ENCODE measurements at regions not wholly inside any gene's neighbourhood (a gene's known extent, or its start where the extent isn't known, plus 50 kb on each side); places are given as distances from the start of the nearest gene placed in this dataset.
"Not testable (repeated sequence)": the region's sequence is repeated elsewhere in the genome, so short reads cannot be mapped to it uniquely, and the experiment has no call there.

DNA sequence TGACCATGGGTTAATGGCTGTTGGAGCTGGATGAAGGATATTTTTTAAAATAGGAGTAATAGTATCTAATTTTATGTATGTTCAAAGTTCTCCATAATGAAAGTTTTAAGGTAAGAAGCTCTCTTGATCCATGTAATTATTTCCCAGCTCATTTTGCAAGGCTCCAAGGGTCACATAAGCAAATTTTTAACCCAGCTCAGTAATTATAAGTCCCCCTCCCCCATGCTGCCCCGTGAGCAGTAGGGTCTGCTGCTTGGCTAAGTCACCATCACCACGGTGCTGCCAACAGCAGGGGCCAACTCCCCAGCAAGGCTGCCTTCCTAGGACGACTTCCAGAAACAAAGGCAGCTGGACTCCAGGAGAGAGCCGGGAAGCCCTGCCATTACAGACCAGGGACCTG lies 340.0 kb downstream of the FBXW7 start:
- DNase-seq (ENCODE audit: low read depth, low spot score), result no peak

DNA sequence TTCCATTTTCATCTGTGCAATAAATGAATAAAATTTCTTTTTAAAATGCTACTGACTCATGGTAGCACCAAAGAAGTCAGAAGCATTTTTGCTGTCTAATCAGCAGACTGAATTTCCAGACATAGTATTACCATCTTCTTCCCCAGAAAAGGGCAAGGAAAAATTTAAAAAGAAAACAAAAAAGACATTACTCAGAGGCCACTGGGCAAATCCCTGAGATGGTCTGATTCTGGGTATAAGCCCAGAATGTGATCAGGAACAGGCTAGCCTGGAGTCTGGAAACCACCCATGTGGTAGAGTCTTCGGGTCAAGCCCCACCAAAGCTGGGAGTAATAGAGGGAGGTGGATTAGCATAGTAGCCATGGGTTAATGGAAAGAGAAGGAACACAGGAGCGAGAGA lies 342.8 kb downstream of the FBXW7 start:
- DNase-seq (ENCODE audit: low read depth, low spot score), result no peak

DNA sequence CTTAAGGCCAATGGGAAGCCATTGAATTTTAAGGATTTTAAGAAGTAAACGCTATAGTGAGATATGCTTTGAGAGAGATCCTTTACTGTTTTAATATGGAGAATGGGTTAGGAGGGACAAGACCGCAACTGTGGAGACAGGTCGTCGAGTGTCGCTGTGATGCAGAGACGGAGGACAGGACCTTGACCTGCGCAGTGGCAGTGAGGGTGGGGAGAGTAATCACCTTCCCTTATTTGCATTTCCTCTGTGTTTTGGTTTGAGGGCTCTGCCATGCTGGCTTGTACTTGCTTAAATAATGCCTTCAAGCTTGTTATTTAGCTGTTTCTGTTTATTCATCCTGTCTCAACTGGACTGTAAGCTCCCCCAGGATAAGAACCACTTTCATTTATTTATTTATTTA lies 345.0 kb downstream of the FBXW7 start:
- no peak for DNase-seq (ENCODE audit: low read depth, low spot score)

DNA sequence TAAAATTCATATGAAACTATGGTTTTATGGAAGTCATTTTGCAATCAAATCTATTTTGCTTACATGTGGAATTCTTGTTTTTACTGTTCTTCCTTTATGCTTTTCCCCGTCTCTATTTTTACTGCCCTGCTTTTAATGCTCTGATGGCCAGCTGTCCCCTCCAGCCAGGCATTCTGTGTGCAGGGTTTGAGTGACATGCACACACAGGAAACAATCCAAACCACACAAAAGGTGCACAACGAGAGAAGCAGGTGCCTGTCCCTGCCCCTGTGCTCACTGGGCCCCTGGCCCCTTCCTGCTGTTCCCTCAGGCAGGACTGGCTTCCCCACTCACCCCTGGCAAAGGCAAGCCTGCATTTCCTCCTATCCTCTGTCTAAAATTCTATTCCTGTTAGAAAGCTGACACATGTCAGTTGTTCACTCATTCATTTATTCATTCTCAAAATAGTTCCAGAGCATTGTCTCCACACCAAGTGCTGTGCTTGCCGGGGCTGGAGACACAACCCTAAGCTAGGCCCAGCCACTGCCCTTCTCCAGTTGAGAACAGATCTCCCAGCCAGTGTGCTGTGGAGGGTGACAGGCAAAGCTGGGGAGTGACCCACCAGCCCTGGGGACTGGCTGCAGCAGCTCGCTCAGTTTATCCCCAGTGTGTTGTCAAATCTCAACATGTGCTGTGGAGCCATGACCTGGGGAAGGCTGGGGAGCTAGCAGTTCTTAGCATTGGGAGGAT lies 346.3 kb downstream of the FBXW7 start:
- DNase-seq (ENCODE audit: low read depth, low spot score), result no peak

DNA sequence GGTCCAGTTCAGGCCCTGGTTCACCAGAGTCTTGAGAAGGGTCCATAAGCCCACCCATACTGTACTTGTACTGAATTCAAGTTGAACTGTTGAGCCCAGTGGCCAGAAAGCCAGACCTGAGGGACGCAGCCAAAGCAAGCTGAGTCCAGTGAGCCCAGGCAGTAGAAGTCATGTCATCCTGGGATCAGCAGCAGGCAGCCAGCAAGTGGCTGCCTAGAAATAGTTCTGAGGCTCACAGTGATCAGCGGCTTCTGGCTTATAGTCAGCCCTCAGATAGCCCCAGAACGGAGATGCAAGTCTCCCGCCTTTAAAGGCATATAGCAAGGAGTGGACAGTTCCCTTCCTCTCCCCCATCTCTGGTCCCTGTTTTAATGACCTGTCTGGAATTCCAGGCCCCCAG lies 347.1 kb downstream of the FBXW7 start:
- no peak for DNase-seq (ENCODE audit: low read depth, low spot score)

DNA sequence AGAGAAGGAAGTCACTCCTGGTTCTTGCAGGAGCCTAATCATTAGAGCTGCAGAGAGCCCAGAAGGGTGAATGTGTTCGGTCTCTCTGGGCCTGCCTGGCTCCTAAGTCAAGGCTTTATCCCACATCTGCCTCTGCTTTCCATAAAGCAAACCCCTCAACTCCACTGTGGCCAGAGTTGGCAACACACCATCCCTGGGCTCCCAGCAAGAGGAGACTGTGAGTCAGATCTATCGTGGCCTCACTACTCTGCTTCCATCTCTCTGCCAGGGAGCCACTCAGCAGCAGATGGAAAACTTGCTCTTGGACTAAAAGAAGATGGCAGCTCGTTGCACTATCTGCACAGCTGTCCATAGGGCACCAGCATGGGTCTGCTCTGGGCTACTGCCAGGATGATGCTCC lies 348.2 kb downstream of the FBXW7 start:
- no peak for DNase-seq (ENCODE audit: low read depth, low spot score)

DNA sequence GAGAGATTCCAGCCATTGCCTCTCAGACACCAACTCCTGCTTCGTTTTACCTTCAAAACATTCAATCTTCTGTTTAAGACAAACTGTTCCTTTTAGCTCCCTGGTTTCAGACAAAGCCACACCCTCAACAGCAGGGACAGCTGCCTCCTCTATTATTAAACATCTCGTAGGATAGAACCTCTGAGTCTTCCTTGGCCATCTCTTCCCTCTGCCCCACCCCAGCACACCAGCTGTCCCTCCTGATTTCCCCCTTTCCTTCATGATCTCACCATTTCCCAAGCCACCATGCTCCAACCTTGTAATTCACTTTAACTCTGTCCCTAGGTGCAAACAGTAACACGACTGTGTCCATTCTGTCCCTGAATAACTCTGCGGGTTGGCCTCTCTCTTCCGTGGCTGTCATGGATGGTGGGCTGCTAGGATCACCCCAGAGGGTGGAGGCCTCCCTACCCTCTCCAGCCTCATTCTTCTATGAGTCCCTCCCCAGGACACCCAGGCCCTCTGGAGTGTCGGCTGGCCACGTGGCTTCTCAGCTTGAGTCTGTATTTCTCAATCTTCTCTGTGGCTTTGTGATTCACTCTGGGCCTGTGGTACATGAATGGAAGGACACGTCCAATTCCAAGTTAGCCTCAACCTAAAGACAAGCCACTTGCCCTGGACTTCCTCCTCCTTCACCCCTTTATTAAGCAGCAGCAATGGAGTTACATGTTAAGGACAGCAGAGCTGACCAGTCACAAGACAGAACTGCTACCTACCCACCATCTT lies 349.9 kb downstream of the FBXW7 start:
- no peak for DNase-seq (ENCODE audit: low read depth, low spot score)

DNA sequence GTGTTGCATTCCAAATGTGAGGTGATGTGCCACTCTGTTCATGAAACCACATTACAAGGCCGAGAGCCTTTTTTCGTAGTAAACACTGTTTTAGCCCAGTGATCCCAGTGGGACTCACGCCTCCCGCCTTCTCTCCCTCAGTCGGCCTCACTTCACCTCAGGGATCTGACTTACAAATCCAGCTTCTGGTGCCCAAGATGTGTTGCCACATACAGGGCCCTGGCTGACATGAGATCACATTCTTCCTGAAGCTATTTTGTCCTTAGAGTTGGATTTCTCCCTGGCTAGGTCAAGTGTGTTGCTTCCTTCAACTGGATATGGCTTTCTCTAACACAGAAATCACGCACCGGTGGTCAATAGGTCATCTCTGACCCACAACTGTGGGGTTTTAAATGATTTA lies 354.7 kb downstream of the FBXW7 start:
- no peak for DNase-seq (ENCODE audit: low read depth, low spot score)

DNA sequence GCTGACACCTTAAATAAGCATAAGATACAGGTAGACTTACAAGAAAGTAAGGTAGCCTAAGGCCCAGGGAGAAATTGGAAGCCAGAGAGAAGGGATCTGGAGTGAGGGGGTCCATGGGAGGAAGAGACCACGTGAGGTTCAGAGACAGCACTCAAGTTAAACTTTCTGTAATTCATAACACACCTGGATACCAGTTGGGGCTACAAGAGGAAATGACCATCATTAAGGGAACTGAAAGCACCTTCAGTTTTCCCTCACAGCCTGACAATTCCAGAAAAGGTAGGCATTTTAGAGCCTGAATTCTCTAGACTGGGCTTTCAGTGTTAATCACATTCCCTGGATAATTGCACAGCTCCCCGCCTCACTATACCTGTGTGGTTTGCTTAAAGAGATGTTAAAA lies 355.5 kb downstream of the FBXW7 start:
- no peak for DNase-seq (ENCODE audit: low read depth, low spot score)

DNA sequence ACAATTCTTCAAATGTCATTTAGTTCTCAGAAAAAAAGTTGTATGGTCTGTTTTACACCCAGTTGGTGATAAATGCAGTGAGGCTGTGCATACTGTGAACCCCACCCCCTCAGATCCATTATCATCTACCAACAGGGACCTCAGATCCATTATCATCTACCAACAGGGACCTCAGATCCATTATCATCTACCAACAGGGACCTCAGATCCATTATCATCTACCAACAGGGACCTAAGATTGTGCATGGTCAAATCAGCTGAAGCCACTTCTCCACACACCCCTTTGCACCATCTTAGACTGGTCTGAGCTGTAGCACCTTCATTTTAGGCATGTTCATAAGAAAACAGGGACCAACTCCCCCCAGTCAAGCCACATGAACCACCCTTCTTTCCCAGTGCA lies 358.4 kb downstream of the FBXW7 start:
- DNase-seq (ENCODE audit: low read depth, low spot score), result not testable (repeated sequence)

DNA sequence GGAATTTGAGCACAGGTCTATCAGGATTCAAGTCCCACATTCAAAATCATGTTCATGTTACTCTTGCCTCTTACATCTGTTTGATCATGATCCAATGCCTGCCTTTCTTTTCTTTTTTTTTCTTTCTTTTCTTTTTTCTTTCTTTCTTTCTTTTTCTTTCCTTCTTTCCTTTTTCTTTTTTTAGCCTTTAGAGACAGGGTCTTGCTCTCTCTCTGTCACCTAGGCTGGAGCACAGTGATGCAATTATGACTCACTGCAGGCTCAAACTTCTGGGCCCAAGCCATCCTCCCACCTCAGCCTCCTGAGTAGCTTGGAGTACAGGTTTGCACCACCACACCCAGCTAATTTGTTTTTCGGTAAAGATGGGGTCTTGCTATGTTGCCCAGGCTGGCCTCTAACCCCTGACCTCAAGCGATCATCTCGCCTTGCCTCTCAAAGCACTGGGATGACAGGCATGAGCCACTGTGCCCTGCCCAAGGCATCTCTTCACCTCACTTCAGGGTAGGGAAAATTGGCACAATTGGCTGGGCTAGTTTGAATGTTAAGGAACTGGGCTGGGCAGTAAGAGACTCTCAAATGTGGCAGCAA lies 359.2 kb downstream of the FBXW7 start:
- no peak for DNase-seq (ENCODE audit: low read depth, low spot score)

DNA sequence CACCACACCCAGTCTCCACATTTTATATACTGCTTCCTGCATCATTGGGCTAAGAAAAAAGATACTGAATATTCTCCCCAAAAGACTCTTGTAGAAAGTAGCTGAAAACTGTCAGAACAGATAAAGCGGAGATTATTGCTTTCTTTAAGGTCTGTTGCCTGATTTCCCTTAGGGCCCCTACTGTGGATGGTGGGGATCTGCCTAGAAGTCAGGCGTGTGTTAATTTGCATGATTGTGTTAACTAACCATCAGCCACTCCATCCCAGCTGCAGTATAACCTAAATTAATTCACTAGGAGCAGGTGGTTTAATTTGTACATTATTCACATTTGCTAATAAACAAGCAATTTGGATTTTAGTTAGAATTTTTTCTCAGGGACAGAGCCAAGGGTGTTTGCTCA lies 360.3 kb downstream of the FBXW7 start:
- DNase-seq (ENCODE audit: low read depth, low spot score), result no peak

DNA sequence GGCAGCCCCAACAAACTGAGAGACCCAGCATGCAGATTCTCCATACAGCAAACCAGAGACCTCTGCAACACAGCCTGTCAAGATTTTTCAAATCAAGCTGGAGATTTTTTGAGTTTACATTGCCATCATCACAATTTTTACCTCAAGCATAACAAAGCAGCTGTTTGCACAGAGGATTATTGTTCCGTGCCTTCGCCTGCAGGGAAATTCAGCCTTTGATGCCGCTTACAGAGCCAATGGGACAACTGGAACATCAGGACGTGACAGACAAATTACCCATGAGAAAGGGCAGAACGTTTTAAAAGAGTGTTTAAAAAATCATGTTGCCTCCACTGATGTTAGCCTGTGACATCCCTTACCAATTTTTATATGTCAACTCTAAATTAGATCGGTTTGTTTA lies 363.7 kb downstream of the FBXW7 start:
- DNase-seq (ENCODE audit: low read depth, low spot score), result no peak

DNA sequence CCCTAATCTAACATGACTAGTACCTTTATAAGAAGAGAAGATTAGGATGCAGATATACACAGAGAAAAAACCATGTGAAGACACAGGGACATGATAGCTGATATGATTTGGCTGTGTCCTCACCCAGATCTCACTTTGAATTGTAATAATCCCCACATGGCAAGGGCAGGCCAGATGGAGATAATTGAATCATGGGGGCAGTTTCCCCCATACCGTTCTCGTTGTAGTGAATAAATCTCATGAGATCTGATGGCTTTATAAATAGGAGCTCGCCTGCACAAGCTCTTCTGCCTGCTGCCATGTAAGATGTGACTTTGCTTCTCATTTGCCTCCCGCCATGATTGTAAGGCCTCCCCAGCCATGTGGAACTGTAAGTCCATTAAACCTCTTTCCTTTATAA lies 364.3 kb downstream of the FBXW7 start:
- DNase-seq (ENCODE audit: low read depth, low spot score), result no peak

DNA sequence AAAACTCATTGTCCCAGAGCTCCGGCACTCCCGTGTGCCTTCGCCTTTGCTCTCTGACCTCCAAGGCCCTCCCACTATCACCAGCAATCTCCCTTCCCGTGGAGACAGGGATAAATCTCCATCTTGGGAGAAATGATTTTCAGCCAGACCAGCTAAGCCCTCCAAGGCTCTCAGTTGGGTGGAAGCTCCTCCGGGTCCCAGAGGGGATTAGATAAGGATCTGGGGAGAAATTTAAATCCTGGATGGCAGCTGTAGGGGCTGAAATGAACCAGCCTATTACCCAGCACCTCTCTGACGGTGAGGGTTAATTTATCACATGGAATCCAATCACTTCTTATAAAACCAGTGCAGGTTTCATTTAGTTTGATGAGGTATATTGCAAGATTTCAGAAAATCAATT lies 366.2 kb downstream of the FBXW7 start:
- DNase-seq (ENCODE audit: low read depth, low spot score), result no peak

DNA sequence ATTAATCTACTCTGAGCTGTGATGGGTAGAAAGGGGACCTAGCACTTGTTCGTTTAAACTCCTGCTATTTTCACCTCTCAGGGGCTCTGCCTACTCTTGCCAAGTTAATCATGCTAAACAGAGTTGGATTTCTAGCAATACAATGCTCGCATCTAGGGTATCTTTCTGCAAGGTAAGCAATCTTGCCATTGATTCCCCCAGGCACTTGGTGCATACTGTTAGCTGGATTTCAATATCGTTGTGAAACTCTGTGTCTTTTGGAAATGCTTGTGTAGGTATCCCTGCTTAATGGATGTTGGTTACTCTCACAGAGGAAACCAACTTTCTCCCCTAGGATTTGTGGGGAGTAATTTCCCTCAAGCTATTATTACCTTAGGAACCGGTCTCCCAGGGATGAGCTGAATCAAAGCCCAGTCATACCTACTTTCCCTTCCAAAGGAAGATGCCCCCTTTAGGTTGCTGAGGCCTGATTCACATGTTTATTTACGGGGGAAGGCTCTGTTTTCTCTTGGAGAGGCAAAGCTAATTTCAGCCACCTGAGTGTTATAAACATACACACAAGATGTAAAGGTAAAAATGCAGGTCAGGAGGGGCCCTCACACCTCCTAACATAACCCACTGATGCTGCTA lies 366.8 kb downstream of the FBXW7 start:
- no peak for DNase-seq (ENCODE audit: low read depth, low spot score)

DNA sequence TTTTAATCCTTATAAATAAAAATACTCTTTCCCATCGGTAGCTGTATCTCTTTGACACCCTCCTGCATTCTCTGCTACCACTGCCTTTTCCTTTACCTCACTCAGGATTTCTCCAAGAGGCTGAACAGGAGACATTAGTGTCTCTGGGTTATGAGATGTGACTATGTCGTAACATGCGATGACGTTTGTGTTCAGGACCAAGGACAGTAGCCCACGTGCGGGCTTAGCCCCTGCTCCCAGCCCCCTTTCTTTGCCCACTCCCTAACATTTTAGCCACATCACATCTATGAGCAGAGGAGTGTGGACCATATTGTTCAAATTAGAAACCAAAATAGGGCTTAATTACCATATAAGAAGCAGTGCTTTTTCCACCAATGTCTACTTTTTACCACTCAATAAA lies 369.3 kb downstream of the FBXW7 start:
- DNase-seq (ENCODE audit: low read depth, low spot score), result no peak

DNA sequence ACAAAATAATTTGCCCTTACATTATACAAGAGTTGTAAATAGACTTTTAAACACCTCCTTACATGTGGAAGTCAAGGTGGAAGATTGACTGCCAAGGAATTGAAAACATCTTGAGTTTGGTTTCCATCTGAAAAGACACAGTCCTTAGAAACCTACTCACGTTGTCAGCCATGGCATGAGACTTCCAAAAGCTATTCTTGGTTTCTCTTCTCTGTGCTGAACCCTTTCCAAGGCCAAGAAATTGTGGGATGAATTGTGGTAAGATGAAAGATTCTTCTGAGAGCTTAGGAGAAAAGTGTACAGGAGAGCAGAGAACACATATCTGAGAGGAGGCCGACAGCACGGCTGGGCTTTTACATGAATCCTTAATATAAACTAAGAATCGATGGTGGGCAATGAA lies 370.0 kb downstream of the FBXW7 start:
- DNase-seq (ENCODE audit: low read depth, low spot score), result no peak

DNA sequence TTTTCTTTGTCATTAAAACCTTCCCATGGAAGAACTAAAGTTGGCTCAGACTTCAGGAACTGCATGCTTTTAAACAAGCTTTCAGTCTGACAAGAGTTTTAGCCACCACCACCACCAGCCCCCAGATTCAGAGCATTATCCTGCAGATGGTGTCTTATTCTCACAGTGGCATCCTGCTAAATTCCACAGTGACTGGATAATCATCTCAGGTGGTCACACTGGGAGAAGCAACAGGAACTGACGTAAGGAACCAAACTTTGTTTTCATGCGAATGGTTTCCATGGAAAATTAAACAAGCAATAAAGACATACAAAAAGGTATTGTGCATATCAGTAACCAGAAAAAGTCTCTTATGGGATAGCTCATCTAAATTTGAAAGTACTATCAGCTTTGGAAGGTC lies 370.7 kb downstream of the FBXW7 start:
- no peak for DNase-seq (ENCODE audit: low read depth, low spot score)

DNA sequence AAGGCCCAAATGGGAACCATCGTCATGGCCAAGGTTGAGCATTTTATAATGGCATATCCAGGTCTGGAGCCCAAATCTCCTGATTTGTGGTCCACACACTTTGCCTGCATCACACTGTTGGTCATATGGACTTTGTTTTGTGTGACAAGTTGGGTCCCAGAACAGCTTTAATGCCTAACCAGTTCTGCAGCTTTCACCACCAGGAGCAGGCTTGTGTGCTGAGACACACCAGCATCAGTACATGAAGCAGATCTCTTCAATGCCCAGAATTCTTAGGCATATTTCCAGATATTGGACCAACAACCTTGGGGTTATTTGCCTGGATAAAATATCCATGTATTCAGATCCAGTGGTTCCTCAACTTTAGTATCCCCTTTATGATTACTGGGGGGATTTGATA lies 371.3 kb downstream of the FBXW7 start:
- DNase-seq (ENCODE audit: low read depth, low spot score), result no peak

DNA sequence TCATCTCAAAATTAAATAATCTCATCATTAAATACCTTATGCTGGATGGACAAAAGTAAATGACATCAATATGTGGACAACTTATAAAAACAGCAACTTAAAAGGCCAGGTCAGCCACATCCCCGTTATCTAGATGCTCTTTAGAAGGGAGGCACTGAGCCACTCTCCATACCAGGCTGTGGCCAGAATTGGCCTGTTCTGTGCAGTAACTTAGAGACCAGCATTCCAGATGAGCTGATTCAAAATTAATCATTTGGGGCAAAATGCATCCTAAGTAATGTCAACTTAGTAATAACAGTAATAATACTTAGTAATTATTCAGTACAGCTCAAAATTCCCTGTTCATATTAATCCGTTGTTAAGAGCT lies 373.6 kb downstream of the FBXW7 start:
- no peak for DNase-seq (ENCODE audit: low read depth, low spot score)

DNA sequence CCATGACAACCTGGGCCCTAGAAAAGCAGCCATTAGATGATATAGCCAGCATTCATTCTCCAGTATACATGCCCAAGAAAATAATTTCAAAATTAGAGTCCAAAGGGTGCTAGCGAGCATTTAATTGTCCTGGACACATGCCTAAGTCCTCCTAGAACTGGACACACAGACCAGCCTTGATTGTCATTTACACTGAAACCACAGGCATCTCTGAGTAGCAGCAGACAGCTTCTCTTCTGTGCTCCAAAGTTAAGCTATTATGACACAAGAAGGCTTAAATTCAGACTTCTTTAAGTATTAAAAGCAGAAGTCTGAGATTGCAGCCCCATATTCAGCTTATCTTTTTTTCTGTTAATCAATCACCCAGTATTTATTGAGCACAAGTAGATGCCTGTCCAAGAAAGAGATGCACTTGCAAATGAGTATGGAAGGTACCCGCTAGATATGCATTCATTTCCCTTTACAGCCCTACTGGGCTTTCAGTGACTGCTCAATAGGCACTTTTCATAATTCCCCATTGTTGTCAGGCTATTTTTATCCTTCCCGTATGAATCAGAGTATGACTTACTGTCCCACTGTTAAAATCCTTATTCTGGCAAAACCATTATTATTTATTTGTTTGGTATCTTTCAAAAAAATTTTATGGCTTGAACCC lies 374.1 kb downstream of the FBXW7 start:
- no peak for DNase-seq (ENCODE audit: low read depth, low spot score)

All from activated CD4-positive, CD25-positive, alpha-beta regulatory T cell treated with anti-CD3 and anti-CD28 coated beads, Interleukin-2, amount 50 U/mL, for 16 hours (primary cell).